IPS DF 4.7 (cell line): ENCODE measurements at regions not wholly inside any gene's neighbourhood (a gene's known extent, or its start where the extent isn't known, plus 50 kb on each side); places are given as distances from the start of the nearest gene placed in this dataset.

ENCODE experiments used
- DNase-seq: peaks from one replicate; pipeline ENCODE4 v3.0.0-alpha.2; 2013; ENCODE audit warnings: low spot score; ENCODE audit errors: extremely low read depth

DNA sequence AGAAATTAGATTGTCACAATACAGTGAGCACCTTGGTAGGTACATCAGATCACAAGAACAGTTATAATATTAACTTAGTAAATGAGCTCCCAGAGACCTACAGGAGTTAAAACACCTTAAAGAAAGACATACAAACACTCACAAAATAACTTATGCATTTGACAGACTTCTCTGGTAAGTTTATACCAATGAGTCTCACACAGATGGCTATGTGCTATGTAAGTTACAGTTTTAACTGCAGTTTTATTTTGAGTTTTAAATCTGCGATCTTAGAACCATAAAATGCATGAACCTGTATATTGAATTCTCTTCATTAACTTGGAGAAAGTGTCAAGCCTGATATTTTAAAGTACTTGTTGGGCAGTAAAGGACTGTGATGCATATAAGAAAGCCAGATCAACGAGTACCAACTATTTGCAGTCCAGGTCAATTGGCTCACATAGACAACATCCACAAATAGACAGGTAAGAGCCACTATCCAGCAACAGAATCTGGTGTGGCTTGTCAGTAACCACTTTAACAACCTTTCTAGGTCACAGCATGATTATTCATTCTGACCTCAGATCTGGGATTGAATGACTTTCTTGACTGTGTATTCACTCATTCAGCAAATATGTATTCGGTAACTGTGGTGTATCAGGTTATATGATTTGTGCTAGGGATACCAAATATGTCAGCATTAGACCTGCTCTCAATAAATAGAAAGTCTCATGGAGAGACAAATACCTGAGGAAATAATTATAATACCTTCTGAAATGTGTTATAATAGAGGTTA is 856.6 kb upstream of the MGAT4C start:
- no peak for DNase-seq

GRCh38 chr12:87107766-87108165 is 851.6 kb upstream of the MGAT4C start:
- no peak for DNase-seq

GRCh38 chr12:87107270-87107669 is 851.1 kb upstream of the MGAT4C start:
- DNase-seq = no peak

GRCh38 chr12:87096082-87096585 is 839.9 kb upstream of the MGAT4C start:
- DNase-seq = no peak

- no peak for DNase-seq
Observed at GRCh38 chr12:87094356-87094755, 838.2 kb upstream of the MGAT4C start.

DNA sequence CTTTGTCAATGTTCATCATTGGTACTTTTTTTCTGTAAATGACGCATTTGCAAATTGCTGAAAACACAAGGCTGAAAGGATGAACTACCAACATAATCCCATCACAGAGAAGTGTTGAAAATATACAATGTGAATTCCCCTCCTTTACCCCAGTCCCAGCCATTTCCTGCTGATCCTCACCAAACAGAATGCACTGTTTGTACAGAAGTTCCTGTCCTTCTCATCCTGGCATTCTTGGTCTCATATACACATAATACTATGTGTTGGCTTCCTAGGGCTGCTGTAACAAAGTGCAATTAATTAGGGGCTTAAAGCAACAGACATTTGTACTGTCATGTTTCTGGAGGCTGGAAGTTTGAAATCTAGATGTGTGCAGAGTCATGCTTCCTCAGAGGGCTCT is 836.2 kb upstream of the MGAT4C start:
- no peak for DNase-seq

DNA sequence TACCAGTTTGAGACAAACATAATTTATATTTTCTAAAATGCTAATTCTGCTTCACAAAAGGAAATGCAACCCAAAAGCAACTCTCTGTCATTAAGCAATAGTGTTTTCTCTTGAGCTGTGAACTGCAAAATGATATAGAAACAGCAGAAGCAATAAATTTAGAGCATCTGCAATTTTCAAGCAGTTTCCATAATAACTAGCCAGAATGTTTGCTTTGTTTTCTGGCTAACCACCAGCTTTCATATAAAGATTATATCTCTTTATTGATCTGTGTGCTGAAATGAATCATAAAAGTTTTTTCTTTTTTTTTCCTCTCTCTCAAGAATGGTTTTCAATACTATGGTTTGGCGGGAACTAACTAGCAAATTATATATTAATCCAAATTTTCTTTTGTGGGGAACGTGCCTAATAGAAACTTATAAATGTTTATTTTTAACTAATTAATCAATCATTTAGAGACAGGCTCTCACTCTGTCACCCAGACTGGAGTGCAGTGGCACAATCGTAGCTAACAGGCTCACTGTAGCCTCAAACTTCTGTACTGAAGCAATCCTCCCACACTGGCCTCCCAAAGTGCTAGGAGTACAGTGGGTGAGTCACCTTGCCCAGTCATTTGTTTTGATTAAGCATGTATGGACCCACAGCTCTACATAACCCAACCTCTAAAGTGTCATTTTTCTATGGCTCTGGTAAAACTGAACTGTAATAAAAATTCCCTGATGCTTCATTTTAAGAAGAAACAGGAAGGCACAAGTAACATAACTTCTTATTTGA is 830.1 kb upstream of the MGAT4C start:
- no peak for DNase-seq

- DNase-seq = no peak
Observed at GRCh38 chr12:87085286-87085685, 829.1 kb upstream of the MGAT4C start.

DNA sequence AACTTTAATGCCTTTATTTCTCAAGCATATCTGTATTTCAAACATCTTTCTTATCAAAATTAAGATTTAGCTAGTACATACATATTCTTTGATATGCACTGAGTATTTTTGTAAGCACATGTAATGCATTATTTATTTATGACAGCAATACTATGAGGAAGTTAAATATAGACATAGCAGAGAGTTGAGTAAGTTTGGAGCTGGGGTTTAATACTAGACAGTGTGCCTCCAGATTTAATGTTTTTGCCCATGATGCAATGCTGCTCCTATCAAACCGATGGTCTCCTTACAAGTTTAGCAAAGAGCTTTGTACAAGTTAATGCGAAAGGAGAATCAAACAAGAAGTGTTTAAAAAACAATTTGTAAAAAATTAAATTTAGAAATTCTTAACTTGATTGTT is 826.6 kb upstream of the MGAT4C start:
- DNase-seq = no peak

DNA sequence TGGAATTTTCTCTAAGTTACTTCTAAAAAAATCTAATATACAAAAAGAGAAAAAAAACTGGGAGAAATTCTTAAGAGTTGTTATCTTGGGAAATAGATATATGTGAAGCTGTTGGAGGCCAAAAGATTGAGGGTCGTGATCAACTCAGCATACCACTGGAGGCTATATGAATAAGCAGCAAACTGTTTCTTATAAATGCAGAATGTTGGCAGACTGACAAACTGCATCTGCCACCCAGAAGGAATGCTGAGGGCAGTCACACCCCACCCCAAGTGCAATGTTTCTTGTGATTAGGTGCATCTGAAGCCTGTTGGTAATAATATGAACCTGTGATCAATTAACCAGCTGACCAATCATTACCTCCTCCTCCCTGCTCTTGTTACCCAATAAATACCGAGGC is 818.6 kb upstream of the MGAT4C start:
- DNase-seq = no peak

DNA sequence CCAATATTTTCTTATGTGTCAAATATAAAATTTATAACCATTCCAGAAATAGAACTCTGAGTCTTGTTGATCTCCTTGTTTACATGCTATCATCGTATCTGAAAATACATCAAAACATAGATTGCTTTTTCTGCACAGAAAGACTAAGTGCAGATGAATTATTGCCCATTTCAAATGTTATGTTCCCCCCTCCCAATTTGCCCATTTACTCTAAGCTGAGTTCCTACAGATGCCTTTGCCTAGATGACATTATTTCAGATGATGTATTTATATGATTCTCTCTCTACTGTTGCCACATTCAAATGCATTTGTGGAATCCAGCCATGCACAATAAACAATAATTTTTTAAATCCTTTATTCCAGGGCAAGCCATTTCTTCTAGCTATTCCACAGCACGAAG is 810.1 kb upstream of the MGAT4C start:
- DNase-seq = no peak

GRCh38 chr12:87059231-87059630 is 803.0 kb upstream of the MGAT4C start:
- DNase-seq = no peak

GRCh38 chr12:87054226-87054625 is 798.0 kb upstream of the MGAT4C start:
- no peak for DNase-seq

DNA sequence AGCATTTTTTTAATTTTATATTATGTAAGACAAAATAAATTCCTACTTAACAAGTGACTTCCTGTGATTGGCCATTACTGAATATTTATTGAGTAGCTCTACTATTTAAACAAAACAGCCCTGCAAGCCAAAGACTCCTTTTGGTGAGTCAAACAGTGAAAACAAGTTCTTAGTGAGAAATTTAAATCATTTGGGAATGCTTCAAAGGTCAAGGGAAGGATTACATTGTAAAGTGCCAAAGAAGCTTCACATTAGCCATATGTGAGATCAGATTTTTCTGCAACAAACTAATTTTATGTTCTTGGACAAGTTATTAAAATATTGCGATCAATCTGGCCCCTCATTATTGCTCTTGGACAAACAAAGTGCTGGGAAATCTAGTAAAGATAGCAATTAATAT is 795.4 kb upstream of the MGAT4C start:
- DNase-seq = no peak

GRCh38 chr12:87047691-87048090 is 791.5 kb upstream of the MGAT4C start:
- no peak for DNase-seq

DNA sequence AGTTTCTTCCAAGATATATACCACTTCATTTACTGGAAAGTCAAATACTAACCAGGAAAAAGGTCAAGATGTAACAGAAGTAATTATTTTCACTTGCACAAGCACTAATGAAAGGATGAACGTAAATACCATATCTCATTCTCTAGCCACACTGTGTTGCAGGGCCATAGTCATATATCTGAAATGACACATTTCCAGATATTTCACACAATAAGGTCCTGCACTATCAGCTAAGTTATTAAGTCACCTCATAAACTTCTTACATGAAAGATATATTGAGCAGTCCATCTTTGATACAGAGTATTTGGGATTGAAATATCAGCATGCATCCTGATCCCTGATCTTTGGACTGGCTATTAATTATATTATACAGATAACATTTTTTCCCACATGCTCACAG is 783.3 kb upstream of the MGAT4C start:
- no peak for DNase-seq

- DNase-seq = no peak
Observed at GRCh38 chr12:87038098-87038497, 781.9 kb upstream of the MGAT4C start.

DNA sequence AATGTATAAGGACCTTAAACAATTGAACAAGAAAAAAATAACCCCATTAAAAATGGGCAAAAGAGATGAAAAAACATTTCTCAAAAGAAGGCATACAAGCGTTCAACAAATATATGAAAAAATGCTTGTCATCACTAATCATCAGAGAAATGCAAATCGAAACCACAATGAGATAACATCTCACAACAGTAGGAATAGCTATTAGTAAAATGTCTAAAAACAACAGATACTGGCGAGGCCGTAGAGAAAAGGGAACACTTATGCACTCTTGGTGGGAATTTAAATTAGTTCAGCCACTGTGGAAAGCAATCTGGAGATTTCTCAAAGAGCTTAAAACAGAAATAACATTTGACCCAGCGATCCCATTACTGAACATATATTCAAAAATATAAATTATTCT is 769.8 kb upstream of the MGAT4C start:
- no peak for DNase-seq

GRCh38 chr12:87021400-87021799 is 765.2 kb upstream of the MGAT4C start:
- DNase-seq = no peak

- DNase-seq = no peak
Observed at GRCh38 chr12:87020071-87020470, 763.9 kb upstream of the MGAT4C start.

DNA sequence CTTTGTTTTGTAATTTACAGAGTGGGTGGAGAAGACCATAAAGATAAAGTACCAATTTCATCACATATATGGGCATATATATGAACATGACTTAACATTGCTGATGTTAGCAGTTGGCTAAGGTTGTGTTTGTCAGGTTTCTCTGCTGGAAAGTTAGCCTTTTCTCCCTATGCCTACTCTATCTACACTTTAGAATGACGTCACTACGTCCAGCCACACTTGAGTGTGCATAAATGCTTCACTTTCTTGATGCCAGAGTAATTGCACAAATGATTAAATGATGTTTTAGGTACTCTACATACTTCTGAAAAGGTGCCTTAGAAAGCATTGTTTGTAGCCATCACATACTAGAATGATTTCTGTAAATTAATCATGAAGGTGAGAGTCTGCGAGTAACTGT is 759.2 kb upstream of the MGAT4C start:
- no peak for DNase-seq

DNA sequence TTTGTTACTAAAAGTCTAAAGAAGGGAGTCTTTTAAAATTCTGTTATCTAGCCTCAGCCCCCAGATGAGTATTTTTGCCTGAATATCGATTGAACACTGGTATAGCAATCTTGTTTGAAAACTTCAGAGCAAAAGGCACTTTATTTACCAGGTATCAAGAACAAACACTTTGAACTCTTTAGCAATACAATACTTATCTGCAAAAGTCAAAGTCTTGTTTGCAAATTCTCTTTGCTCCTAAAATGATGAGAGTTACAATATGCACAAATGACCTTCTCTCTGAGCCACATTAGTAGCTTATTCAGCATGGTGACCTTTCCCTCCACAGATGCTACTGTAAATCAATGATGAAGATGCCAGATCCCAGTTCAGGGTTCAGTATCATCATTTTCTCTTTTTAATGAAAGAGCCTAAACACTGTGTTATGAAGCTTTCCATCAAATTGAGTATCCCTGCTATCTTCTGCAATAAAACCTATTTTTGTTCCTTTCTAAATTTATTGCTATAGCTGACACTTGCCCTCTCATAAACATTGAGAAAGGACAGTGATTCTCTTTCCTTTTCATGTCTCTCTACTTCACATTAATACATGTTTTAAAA is 752.7 kb upstream of the MGAT4C start:
- DNase-seq = no peak
